Kidney epithelial cell (primary cell): ENCODE measurements at regions not wholly inside any gene's neighbourhood (a gene's known extent, or its start where the extent isn't known, plus 50 kb on each side); places are given as distances from the start of the nearest gene placed in this dataset.

Experiments
- DNase-seq: peaks from one replicate; pipeline ENCODE4 v3.0.0-alpha.2; 2010; ENCODE audit warnings: low read depth
- H3K27me3 ChIP-seq: 2 replicates; pipeline ENCODE4 v1.6.0; 2011; ENCODE audit warnings: low read length; ENCODE audit not compliant: control insufficient read depth, insufficient read depth
- H3K36me3 ChIP-seq: 2 replicates; pipeline ENCODE4 v1.5.1; 2011; ENCODE audit warnings: low read length; ENCODE audit not compliant: control insufficient read depth, insufficient read depth
- H3K4me3 ChIP-seq: 2 replicates; pipeline ENCODE4 v1.5.1; 2011; ENCODE audit warnings: low read depth, mild to moderate bottlenecking, control low read depth, low read length
- CTCF ChIP-seq: IDR thresholded peaks from 2 replicates; pipeline ENCODE4 v1.5.1; 2011; ENCODE audit warnings: mild to moderate bottlenecking, moderate library complexity, low read length, control low read depth, inconsistent platforms; ENCODE audit not compliant: insufficient read depth, poor library complexity, severe bottlenecking

- Histone ChIP-seq H3K4me3 (no peak overlapping the region), H3K36me3 (no peaks in the 10 kb centered on the region), H3K27me3 (no peaks in the 10 kb centered on the region)
- DNase-seq, result no peak
- TF ChIP-seq CTCF, result no peak
These were observed 379.5 kb upstream of the FGF13 start for GRCh38 chrX:139091066-139091465.

GRCh38 chrX:139086246-139086645 lies 374.7 kb upstream of the FGF13 start:
- TF ChIP-seq CTCF, result no peak
- Histone ChIP-seq H3K36me3 (no peaks in the 10 kb centered on the region), H3K27me3 (no peaks in the 10 kb centered on the region), H3K4me3 (no peak overlapping the region)
- no peak for DNase-seq

- Histone ChIP-seq H3K4me3 (no peak overlapping the region), H3K27me3 (no peaks in the 10 kb centered on the region), H3K36me3 (no peaks in the 10 kb centered on the region)
- TF ChIP-seq CTCF, result no peak
- no peak for DNase-seq
These were observed 373.9 kb upstream of the FGF13 start for GRCh38 chrX:139085404-139085803.

- Histone ChIP-seq H3K36me3 (no peaks in the 10 kb centered on the region), H3K27me3 (no peaks in the 10 kb centered on the region), H3K4me3 (no peak overlapping the region)
- TF ChIP-seq CTCF, result no peak
- DNase-seq, result no peak
These were observed 371.7 kb upstream of the FGF13 start for GRCh38 chrX:139083191-139083590.

- no peak for TF ChIP-seq CTCF
- no peak for DNase-seq
- Histone ChIP-seq H3K27me3 (no peaks in the 10 kb centered on the region), H3K36me3 (no peaks in the 10 kb centered on the region), H3K4me3 (no peak overlapping the region)
These were observed 370.4 kb upstream of the FGF13 start for GRCh38 chrX:139081965-139082364.

- no peaks in the 10 kb centered on the region for H3K27me3 ChIP-seq
- H3K4me3 ChIP-seq, result no peak overlapping the region
- no peaks in the 10 kb centered on the region for H3K36me3 ChIP-seq
- DNase-seq, result no peak
- TF ChIP-seq CTCF, result no peak
These were observed 368.3 kb upstream of the FGF13 start for GRCh38 chrX:139079789-139080188.
